ENCODE measurements at regions not wholly inside any gene's neighbourhood (a gene's known extent, or its start where the extent isn't known, plus 50 kb on each side); places are given as distances from the start of the nearest gene placed in this dataset.

DNA sequence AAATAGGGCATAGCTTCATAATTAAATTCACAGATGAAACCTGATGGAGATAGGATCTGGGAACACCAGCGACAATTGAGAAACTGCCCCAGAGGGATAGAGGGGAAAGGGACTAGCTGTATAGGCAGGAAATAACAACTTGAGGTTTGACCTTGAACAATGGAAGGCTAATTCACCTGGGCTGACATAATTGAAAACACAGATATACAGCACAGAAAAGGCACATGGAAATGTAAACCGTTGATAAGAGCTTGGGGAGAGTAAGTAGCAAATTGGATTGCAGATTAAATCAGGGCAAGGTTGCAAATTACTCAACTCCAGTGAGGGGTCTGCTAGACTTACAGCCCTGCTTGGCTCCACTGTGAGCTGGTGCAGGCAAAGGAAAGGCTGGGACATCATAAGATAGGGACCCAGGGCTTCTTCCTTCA, 246.7 kb downstream of the DLEU7 start:
- peak; percentile 96 for TF ChIP-seq GATA3 (IDR thresholded peaks at IDR 0.05; ENCODE audit: low read depth, low read length)
- peak; percentile 97 for TF ChIP-seq GATA2 (IDR thresholded peaks at IDR 0.05; ENCODE audit: low read depth, low read length)

Data from SH-SY5Y (cell line).